T-cell (primary cell): ENCODE measurements at regions not wholly inside any gene's neighbourhood (a gene's known extent, or its start where the extent isn't known, plus 50 kb on each side); places are given as distances from the start of the nearest gene placed in this dataset.

Source experiments
- ATAC-seq, 4 experiments: fragments of 200-7000 bp in 3 of 4; fragments of 150-1000 bp in 1 of 4; cut with Tn5 transposase; replicated peaks in 1 of 4; 1 replicate in 3 of 4; 2 replicates in 1 of 4; pipeline ENCODE4 v1.10.0; 2021; ENCODE audit warnings: moderate library complexity in 3 of 4, mild to moderate bottlenecking in 2 of 4, moderate number of reproducible peaks in 1 of 4
- CTCF ChIA-PET, 2 donors: fragments of 300-600 bp; sonication (Branson Sonifier 250); formaldehyde crosslinking; loops; one replicate each; lab custom pipeline; 2022; ENCODE audit warnings: antibody characterized with exemption in 2 of 2; lab: Charles Lee
- POLR2A ChIA-PET, 2 donors: fragments of 300-600 bp; sonication (Branson Sonifier 250); formaldehyde crosslinking; loops; one replicate each; lab custom pipeline; 2022; ENCODE audit warnings: antibody characterized with exemption in 2 of 2; lab: Charles Lee
- DNase-seq, 35 experiments: peaks; one replicate each; pipeline versions ENCODE4 v3.0.0 to v3.0.0-alpha.2; 2013 to 2023
- H3K27ac ChIP-seq: one replicate; pipeline ENCODE4 v1.5.1; 2013; ENCODE audit warnings: low read length
- H3K27me3 ChIP-seq, 2 experiments: replicated peaks in 1 of 2; 1 replicate in 1 of 2; 2 replicates in 1 of 2; pipeline versions ENCODE4 v1.6.1 to v1.7.0; 2013; ENCODE audit warnings: low read length in 1 of 2, mixed read lengths in 1 of 2; ENCODE audit not compliant: control insufficient read depth in 2 of 2, insufficient read depth in 2 of 2; ENCODE audit errors: extremely low read depth in 1 of 2
- H3K36me3 ChIP-seq, 2 donors: 1 replicate in 1 of 2; 2 replicates in 1 of 2; pipeline versions ENCODE4 v1.6.1 to v1.7.0; 2013; ENCODE audit warnings: low read length in 1 of 2; ENCODE audit not compliant: control insufficient read depth in 2 of 2, insufficient read depth in 1 of 2; ENCODE audit errors: extremely low read depth in 1 of 2
- H3K4me1 ChIP-seq, 2 experiments: 1 replicate in 1 of 2; 2 replicates in 1 of 2; pipeline versions ENCODE4 v1.6.1 to v1.7.0; 2013; ENCODE audit warnings: low read length in 2 of 2, mixed read lengths in 1 of 2; ENCODE audit not compliant: insufficient read depth in 2 of 2, control insufficient read depth in 1 of 2; ENCODE audit errors: extremely low read depth in 1 of 2
- H3K4me3 ChIP-seq, 2 donors: 1 replicate in 1 of 2; 2 replicates in 1 of 2; pipeline versions ENCODE4 v1.5.1 to v1.7.0; 2013; ENCODE audit warnings: mild to moderate bottlenecking in 2 of 2, low read length in 1 of 2, moderate library complexity in 1 of 2; ENCODE audit not compliant: control insufficient read depth in 1 of 2; ENCODE audit errors: extremely low read depth in 1 of 2
- H3K9me3 ChIP-seq: 2 replicates; pipeline ENCODE4 v1.7.0; 2013
- H3K27ac Mint-ChIP-seq, 2 donors: one replicate each; pipeline ENCODE4 v1.8.0; 2020 to 2021; ENCODE audit warnings: mild to moderate bottlenecking in 2 of 2, mixed read lengths in 2 of 2
- H3K27me3 Mint-ChIP-seq, 2 donors: one replicate each; pipeline ENCODE4 v1.8.0; 2021 to 2022; ENCODE audit warnings: mixed read lengths in 2 of 2
- H3K36me3 Mint-ChIP-seq: one replicate; pipeline ENCODE4 v1.8.0; 2021; ENCODE audit warnings: mixed read lengths
- H3K4me1 Mint-ChIP-seq, 3 donors: one replicate each; pipeline ENCODE4 v1.8.0; 2020 to 2022; ENCODE audit warnings: mixed read lengths in 3 of 3, mild to moderate bottlenecking in 1 of 3
- H3K4me3 Mint-ChIP-seq, 3 donors: one replicate each; pipeline ENCODE4 v1.8.0; 2020 to 2022; ENCODE audit warnings: mild to moderate bottlenecking in 3 of 3, mixed read lengths in 3 of 3, moderate library complexity in 3 of 3
- H3K9me3 Mint-ChIP-seq, 3 donors: one replicate each; pipeline ENCODE4 v1.8.0; 2020 to 2022; ENCODE audit warnings: mixed read lengths in 3 of 3
- WGBS: methylation state at CpG from one replicate; pipeline ENCODE4 v1.1.5; 2013; ENCODE audit warnings: missing lambda C conversion rate; ENCODE audit not compliant: insufficient coverage; 5-methylcytosine and 5-hydroxymethylcytosine counted together

DNA sequence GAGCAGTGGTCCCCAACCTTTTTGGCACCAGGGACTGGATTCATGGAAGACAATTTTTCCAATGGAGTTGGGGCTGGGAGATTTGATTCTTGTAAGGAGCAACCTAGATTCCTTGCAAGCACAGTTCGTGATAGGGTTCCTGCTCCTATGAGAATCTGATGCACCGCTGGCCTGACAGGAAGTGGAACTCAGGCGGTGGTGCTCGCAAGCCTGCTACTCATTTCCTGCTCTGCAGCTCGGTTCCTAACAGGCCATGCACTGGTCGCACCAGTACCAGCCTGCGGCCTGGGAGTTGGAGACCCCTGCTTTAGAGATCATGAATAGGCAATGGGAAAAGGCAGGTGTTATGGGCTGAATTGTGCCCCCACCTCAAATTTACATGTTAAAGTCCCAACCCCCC lies 131.2 kb downstream of the PFDN4 start:
- H3K27ac ChIP-seq = no peak overlapping the region
- WGBS = 59% methylated on average over 5 of the region's 7 CpGs
- Mint-ChIP-seq H3K27me3 (peaks cover 8 to 12% of the 10 kb centered on the region in 2 donors), H3K4me1 (no peaks in the 10 kb centered on the region), H3K9me3 (peaks cover 7 to 8% (median 7%) of the 10 kb centered on the region in 3 donors), H3K27ac (no peak overlapping the region), H3K4me3 (no peak overlapping the region), H3K36me3 (no peaks in the 10 kb centered on the region)
- no peaks in the 10 kb centered on the region for H3K4me1 ChIP-seq
- no peaks in the 10 kb centered on the region for H3K36me3 ChIP-seq
- ATAC-seq = no peak
- no peak overlapping the region for H3K4me3 ChIP-seq
- DNase-seq = no peak
- CTCF ChIA-PET = no interaction called here
- POLR2A ChIA-PET = no interaction called here
- H3K27me3 ChIP-seq = no peaks in the 10 kb centered on the region
- H3K9me3 ChIP-seq = no peaks in the 10 kb centered on the region

DNA sequence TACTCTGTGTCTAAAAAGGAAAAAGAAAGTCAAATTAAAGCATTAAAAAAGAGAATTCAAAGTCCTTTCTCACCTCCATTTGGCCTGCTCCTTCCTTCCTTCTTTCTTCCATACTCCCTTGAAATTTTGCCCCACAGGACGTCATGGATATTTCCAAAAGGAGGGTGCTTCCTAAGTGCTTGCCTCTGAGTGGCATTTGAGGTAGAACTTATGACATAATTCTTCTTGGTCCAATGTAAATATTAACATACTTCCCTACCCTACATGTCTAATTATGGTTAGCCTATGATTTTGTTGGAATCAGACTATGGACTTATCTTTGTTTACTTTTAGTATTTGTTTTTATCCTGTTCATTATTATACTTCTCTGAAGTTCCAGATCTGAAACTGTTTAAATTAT lies 132.3 kb downstream of the PFDN4 start:
- Histone ChIP-seq H3K27me3 (no peaks in the 10 kb centered on the region), H3K9me3 (no peaks in the 10 kb centered on the region), H3K27ac (no peak overlapping the region), H3K36me3 (no peaks in the 10 kb centered on the region), H3K4me3 (no peak overlapping the region), H3K4me1 (no peaks in the 10 kb centered on the region)
- no peak overlapping the region for H3K4me3 Mint-ChIP-seq
- peaks cover 6 to 7% (median 7%) of the 10 kb centered on the region in 3 donors for H3K9me3 Mint-ChIP-seq
- no peaks in the 10 kb centered on the region for H3K36me3 Mint-ChIP-seq
- ChIA-PET POLR2A (no interaction called here), CTCF (interaction anchor here in 1 of 2 donors (0.6 kb wide), 1 partner anchor 1146 kb away, joined by 3 read pairs; no protein-coding TSS in a partner anchor)
- DNase-seq = no peak
- WGBS = no CpG with 5 or more reads among the region's 1 CpG
- no peaks in the 10 kb centered on the region for H3K4me1 Mint-ChIP-seq
- no peak for ATAC-seq
- H3K27ac Mint-ChIP-seq = no peak overlapping the region
- peaks cover 5 to 8% of the 10 kb centered on the region in 2 donors for H3K27me3 Mint-ChIP-seq

DNA sequence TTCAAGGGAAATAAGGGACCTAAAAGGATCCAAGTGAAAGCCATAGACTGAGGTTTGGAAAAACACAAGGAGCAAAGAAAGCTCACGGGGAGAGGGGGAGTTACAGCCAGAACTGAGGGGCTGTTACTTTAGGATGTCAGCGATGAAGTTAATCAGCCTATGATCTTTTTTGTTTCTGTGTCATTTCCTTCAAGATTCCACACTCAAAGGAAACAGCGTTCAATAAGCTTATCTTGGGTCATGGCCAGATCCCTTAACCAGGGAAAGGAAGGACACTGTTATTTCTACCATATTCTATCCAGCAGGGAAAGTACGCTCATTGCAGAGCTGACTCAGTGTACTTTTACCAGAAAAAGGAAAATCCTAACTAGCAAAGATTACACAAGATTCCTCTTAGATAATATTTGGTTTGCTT lies 132.8 kb downstream of the PFDN4 start:
- no peaks in the 10 kb centered on the region for H3K36me3 ChIP-seq
- H3K4me1 ChIP-seq = no peaks in the 10 kb centered on the region
- POLR2A ChIA-PET = no interaction called here
- WGBS = 71% methylated on average over 1 of the region's 4 CpGs
- ATAC-seq = no peak
- H3K27me3 ChIP-seq = no peaks in the 10 kb centered on the region
- no peak overlapping the region for H3K27ac Mint-ChIP-seq
- H3K27me3 Mint-ChIP-seq = peaks cover 4 to 8% of the 10 kb centered on the region in 2 donors
- no peak overlapping the region for H3K4me3 Mint-ChIP-seq
- H3K36me3 Mint-ChIP-seq = no peaks in the 10 kb centered on the region
- CTCF ChIA-PET = interaction anchor here in 1 of 2 donors (0.6 kb wide), 1 partner anchor 1147 kb away, joined by 3 read pairs; no protein-coding TSS in a partner anchor
- no peak overlapping the region for H3K27ac ChIP-seq
- H3K4me1 Mint-ChIP-seq = no peaks in the 10 kb centered on the region
- no peaks in the 10 kb centered on the region for H3K9me3 ChIP-seq
- DNase-seq = no peak
- H3K4me3 ChIP-seq = no peak overlapping the region
- peaks cover 6 to 7% (median 6%) of the 10 kb centered on the region in 3 donors for H3K9me3 Mint-ChIP-seq

DNA sequence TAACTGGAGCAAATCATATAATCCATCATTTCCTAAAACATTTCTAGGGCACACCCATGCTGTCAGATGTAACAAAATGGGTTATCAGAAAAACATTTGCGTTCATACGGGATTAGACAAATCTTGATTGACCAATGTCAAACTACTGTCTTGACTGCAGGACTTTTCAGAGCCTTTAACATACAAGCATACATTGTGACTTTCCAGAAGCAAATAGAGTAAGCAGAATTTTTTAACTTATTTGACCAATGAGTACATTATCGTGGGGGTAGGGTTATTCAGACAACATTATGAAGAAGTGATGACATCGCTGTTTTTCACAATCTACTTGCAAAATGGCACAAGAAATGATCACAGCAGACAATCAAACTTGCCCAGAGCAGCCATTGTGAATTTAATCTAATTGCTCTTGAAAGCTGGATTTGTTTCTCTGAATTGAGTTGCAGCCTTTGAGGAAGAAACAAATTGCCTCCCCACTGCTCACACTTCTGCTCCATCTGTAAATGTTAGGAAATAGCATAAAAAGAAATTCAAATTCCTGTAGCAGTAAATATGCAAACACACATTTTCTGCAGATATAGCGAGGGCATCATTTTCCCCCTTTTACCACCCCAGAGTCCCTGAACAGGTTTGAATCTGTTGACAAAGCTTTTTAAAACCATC lies 133.0 kb upstream of the DOK5 start:
- no peak for ATAC-seq
- H3K4me1 Mint-ChIP-seq = no peaks in the 10 kb centered on the region
- H3K9me3 Mint-ChIP-seq = peaks cover 0 to 3% (median 0%) of the 10 kb centered on the region in 3 donors
- no peak for DNase-seq
- no peak overlapping the region for H3K27ac ChIP-seq
- H3K9me3 ChIP-seq = no peaks in the 10 kb centered on the region
- H3K4me3 Mint-ChIP-seq = no peak overlapping the region
- peaks cover 6 to 8% of the 10 kb centered on the region in 2 donors for H3K27me3 Mint-ChIP-seq
- H3K36me3 ChIP-seq = no peaks in the 10 kb centered on the region
- no peaks in the 10 kb centered on the region for H3K4me1 ChIP-seq
- 88% methylated on average over 2 of the region's 5 CpGs for WGBS
- no peak overlapping the region for H3K27ac Mint-ChIP-seq
- CTCF ChIA-PET = no interaction called here
- POLR2A ChIA-PET = no interaction called here
- H3K27me3 ChIP-seq = no peaks in the 10 kb centered on the region
- H3K36me3 Mint-ChIP-seq = peaks cover 2% of the 10 kb centered on the region
- H3K4me3 ChIP-seq = no peak overlapping the region

DNA sequence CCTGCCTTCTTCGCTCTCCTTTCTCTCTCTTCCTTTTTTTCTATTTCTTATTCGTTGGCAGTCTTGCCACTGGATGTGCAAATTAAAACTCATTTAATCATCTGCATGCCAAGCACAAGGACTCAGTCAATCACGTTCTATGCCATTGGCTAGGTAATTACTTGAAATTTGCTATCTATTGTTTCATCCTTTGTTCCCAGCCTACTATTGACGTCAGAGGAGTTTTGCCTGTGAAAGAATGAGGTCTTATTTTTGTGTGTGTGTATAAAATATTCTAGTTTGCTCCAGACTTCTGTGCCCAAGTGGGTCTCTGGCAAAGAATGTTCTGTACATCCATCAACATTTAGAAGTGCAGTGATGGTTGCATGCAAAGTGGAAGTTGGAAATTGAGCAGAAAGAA lies 132.3 kb upstream of the DOK5 start:
- no peaks in the 10 kb centered on the region for H3K4me1 ChIP-seq
- Mint-ChIP-seq H3K27ac (no peak overlapping the region), H3K27me3 (peaks cover 6 to 8% of the 10 kb centered on the region in 2 donors), H3K9me3 (no peaks in the 10 kb centered on the region), H3K4me1 (no peaks in the 10 kb centered on the region), H3K4me3 (no peak overlapping the region), H3K36me3 (peaks cover 2% of the 10 kb centered on the region)
- H3K36me3 ChIP-seq = no peaks in the 10 kb centered on the region
- no peak for ATAC-seq
- H3K27ac ChIP-seq = no peak overlapping the region
- DNase-seq = no peak
- 75% methylated on average over 2 of the region's 4 CpGs for WGBS
- ChIA-PET POLR2A (no interaction called here), CTCF (no interaction called here)
- H3K27me3 ChIP-seq = no peaks in the 10 kb centered on the region
- no peak overlapping the region for H3K4me3 ChIP-seq
- H3K9me3 ChIP-seq = no peaks in the 10 kb centered on the region

DNA sequence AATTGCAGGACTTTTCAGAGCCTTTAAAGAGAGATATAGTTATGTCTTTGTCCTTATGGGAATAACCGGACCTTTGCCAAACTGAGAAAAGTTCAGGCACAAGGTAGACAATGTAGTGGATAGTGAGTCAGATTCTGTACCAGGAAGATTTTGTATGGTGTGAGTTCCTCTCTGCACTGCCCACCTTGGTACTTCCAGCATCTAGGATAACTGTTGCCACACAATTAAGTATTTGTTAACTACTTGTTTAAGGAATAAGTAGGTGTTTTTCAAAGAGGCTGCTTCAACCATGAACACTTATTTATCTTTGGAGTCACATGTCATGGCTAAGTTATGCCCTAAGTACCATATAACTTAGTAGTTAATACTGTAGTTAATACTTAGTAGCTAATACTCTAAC lies 131.8 kb upstream of the DOK5 start:
- Histone ChIP-seq H3K9me3 (no peaks in the 10 kb centered on the region), H3K4me3 (no peak overlapping the region), H3K27me3 (no peaks in the 10 kb centered on the region), H3K27ac (no peak overlapping the region), H3K4me1 (no peaks in the 10 kb centered on the region), H3K36me3 (no peaks in the 10 kb centered on the region)
- ChIA-PET POLR2A (no interaction called here), CTCF (no interaction called here)
- no CpG with 5 or more reads among the region's 1 CpG for WGBS
- H3K27ac Mint-ChIP-seq = no peak overlapping the region
- DNase-seq = no peak
- H3K36me3 Mint-ChIP-seq = peaks cover 2% of the 10 kb centered on the region
- no peak for ATAC-seq
- peaks cover 6 to 10% of the 10 kb centered on the region in 2 donors for H3K27me3 Mint-ChIP-seq
- peaks cover 0 to 1% (median 0%) of the 10 kb centered on the region in 3 donors for H3K9me3 Mint-ChIP-seq
- no peak overlapping the region for H3K4me3 Mint-ChIP-seq
- no peaks in the 10 kb centered on the region for H3K4me1 Mint-ChIP-seq
